Neutrophil (primary cell): ENCODE measurements at regions not wholly inside any gene's neighbourhood (a gene's known extent, or its start where the extent isn't known, plus 50 kb on each side); places are given as distances from the start of the nearest gene placed in this dataset.

Source experiments
- H3K27ac ChIP-seq: fragments of 200-600 bp; sonication (generic); 2 replicates; pipeline ENCODE4 v1.5.1; 2016; ENCODE audit warnings: mild to moderate bottlenecking, moderate library complexity
- H3K27me3 ChIP-seq: fragments of 200-600 bp; sonication (generic); 2 replicates; pipeline ENCODE4 v1.6.0; 2016; ENCODE audit warnings: mild to moderate bottlenecking
- H3K36me3 ChIP-seq: fragments of 200-600 bp; sonication (generic); 2 replicates; pipeline ENCODE4 v1.5.1; 2017
- H3K4me1 ChIP-seq, 2 experiments: fragments of 200-600 bp in 1 of 2; sonication (generic) in 1 of 2; 1 replicate in 1 of 2; 2 replicates in 1 of 2; pipeline versions ENCODE4 v1.5.1 to v1.6.1; 2013 to 2016; ENCODE audit warnings: low read depth in 1 of 2, low read length in 1 of 2, mild to moderate bottlenecking in 1 of 2, moderate library complexity in 1 of 2; ENCODE audit not compliant: control insufficient read depth in 1 of 2, insufficient read depth in 1 of 2
- H3K4me3 ChIP-seq, 2 experiments: fragments of 200-600 bp in 1 of 2; sonication (generic) in 1 of 2; 1 replicate in 1 of 2; 2 replicates in 1 of 2; pipeline ENCODE4 v1.5.1; 2013 to 2016; ENCODE audit warnings: low read depth in 1 of 2, low read length in 1 of 2, mild to moderate bottlenecking in 1 of 2, moderate library complexity in 1 of 2
- H3K9me3 ChIP-seq: fragments of 200-600 bp; sonication (generic); 2 replicates; pipeline ENCODE4 v1.5.1; 2016
- CTCF ChIP-seq: fragments of 200-600 bp; sonication (generic); IDR thresholded peaks from 2 replicates; pipeline ENCODE4 v1.5.1; 2016; ENCODE audit warnings: antibody characterized with exemption

DNA sequence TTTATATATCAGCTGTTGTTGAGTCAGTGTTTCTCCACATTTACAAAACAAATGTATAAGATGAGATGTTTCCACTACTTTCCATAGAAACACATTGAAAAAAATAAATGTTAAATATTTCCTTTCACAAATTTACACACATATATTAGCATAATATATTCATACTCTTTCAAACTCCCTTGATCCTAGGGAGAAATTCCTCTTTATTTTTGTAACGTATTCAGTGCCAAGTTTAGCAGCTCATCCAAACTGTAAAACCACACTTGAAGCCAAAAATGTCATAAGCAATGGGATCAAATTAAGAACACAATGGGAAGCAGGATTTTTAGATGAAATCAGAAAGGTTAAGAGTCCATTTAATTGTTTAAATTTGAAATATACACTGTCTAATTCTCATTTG, 381.1 kb upstream of the MAD2L1 start:
- no peaks in the 10 kb centered on the region for H3K27me3 ChIP-seq
- TF ChIP-seq CTCF = no peak

DNA sequence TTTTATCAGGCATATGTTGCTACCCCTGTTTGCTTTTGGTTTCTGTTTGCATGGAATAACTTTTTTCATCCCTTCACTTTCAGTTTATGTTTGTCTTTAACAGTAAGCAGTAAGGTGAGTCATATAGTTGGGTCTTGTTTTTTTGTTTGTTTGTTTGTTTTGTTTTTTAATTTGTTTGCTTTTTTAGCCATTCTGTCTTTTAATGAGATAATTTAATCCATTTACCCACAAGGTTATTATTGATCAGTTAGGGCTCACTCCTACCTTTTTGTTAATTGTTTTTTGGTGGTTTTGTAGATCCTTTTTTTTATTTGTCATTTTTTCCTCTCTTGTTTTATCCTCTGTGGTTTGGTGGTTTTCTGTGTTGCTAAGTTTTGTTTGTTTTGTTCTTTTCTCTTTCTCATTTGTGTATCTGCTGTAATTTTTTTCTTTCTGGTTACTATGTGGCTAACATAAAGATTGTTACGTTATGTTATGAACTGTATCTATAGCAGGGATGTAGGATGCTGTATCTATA, 379.5 kb upstream of the MAD2L1 start:
- H3K36me3 ChIP-seq = no peaks in the 10 kb centered on the region
- no peaks in the 10 kb centered on the region for H3K9me3 ChIP-seq
- TF ChIP-seq CTCF = no peak
- H3K4me3 ChIP-seq = no peak overlapping the region
- no peaks in the 10 kb centered on the region for H3K4me1 ChIP-seq
- no peaks in the 10 kb centered on the region for H3K27me3 ChIP-seq
- no peak overlapping the region for H3K27ac ChIP-seq

More for the DNA sequence above, 381.1 kb upstream of the MAD2L1 start:
- Histone ChIP-seq H3K27ac (no peak overlapping the region), H3K4me1 (no peaks in the 10 kb centered on the region), H3K4me3 (no peak overlapping the region), H3K36me3 (no peaks in the 10 kb centered on the region), H3K9me3 (no peaks in the 10 kb centered on the region)

DNA sequence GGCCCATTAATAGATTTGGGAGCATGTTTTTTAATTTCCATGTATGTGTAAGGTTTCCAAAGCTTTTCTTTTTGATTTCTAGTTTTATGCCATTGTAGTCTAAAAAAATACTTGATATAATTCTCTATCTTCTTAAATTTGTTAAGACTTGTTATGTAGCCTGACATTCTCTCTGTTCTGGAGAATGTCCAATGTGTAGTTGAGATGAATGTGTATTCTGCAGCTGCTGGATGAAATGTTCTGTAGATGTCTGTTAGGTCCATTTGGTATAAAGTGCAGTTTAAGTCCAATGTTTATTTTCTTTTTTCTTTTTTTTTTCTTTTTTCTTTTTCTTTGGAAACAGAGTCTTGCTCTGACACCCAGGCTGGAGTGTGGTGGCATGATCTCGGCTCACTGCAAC, 378.5 kb upstream of the MAD2L1 start:
- Histone ChIP-seq H3K36me3 (no peaks in the 10 kb centered on the region), H3K4me1 (no peaks in the 10 kb centered on the region), H3K27ac (no peak overlapping the region), H3K9me3 (no peaks in the 10 kb centered on the region), H3K4me3 (no peak overlapping the region), H3K27me3 (no peaks in the 10 kb centered on the region)
- TF ChIP-seq CTCF = no peak

DNA sequence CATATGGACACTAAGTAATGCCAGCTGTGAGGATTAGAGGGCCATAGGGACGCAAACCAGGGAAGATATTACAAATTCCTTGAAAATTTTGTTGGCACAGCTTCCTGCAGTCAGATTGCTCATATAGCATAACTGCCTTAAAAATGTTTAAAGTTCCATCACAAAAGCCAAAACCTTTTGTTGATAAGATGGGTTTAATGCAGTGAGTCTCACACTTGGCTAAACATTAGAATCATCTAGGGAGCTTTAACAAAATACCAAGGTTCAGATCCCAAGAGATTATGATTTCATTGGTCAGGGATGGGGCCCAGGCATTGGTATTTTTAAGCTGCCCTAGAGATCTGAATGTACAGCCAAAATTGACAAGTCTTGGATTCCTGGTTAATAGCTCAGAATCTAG, 376.5 kb upstream of the MAD2L1 start:
- Histone ChIP-seq H3K4me1 (no peaks in the 10 kb centered on the region), H3K27ac (no peak overlapping the region)

DNA sequence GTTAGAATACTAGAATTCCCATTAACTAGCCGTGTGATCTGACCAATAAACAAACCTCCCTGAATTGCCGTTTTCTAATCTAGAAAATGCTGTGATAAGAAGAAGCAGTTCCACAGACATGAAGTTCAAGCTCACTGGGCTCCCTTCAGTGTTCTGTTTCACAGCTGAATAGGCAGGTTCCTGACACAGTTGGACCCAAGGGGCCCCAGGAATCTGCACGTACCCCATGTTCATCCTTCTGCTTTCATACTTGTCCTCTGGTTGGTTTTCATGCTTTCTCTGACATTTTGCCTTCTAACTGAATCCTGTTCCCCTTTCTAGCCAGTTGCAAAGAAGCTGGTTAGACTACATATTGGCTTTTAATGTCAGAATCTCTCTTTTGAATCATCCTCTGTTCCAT, 374.1 kb upstream of the MAD2L1 start:
- H3K36me3 ChIP-seq = no peaks in the 10 kb centered on the region
- no peak overlapping the region for H3K27ac ChIP-seq
- H3K27me3 ChIP-seq = no peaks in the 10 kb centered on the region
- TF ChIP-seq CTCF = no peak
- no peak overlapping the region for H3K4me3 ChIP-seq
- H3K4me1 ChIP-seq = no peaks in the 10 kb centered on the region
- no peaks in the 10 kb centered on the region for H3K9me3 ChIP-seq

More for the DNA sequence above, 376.5 kb upstream of the MAD2L1 start:
- Histone ChIP-seq H3K4me3 (no peak overlapping the region), H3K36me3 (no peaks in the 10 kb centered on the region), H3K9me3 (no peaks in the 10 kb centered on the region), H3K27me3 (no peaks in the 10 kb centered on the region)
- no peak for TF ChIP-seq CTCF

- Histone ChIP-seq H3K36me3 (no peaks in the 10 kb centered on the region), H3K27me3 (no peaks in the 10 kb centered on the region), H3K27ac (no peak overlapping the region), H3K9me3 (no peaks in the 10 kb centered on the region), H3K4me1 (no peaks in the 10 kb centered on the region), H3K4me3 (no peak overlapping the region)
- no peak for TF ChIP-seq CTCF
Measured at GRCh38 chr4:120435179-120435578, 368.5 kb upstream of the MAD2L1 start.
